ENCODE measurements at regions not wholly inside any gene's neighbourhood (a gene's known extent, or its start where the extent isn't known, plus 50 kb on each side); places are given as distances from the start of the nearest gene placed in this dataset.

GRCh38 chr21:43354026-43354420, 72.9 kb downstream of the SIK1 start:
- Histone ChIP-seq H3K4me3 (ENCODE audit: low read depth in 2 of 2, low read length in 1 of 2) (no peak overlapping the region), H3F3A (replicated peaks; ENCODE audit: insufficient read depth) (no peaks in the 10 kb centered on the region), H3K9me3 (no peaks in the 10 kb centered on the region), H3K27me3 (ENCODE audit: insufficient read depth) (no peaks in the 10 kb centered on the region), H3K4me1 (ENCODE audit: control insufficient read depth in 1 of 2, insufficient read depth in 2 of 2, low read depth in 1 of 2, low read length in 1 of 2) (peaks cover 0 to 14% of the 10 kb centered on the region in 2 experiments; a peak in 1 of 4 replicates), H3K79me2 (ENCODE audit: insufficient read depth) (no peaks in the 10 kb centered on the region), H3K36me3 (replicated peaks in 1 of 2; ENCODE audit: control insufficient read depth in 1 of 2, insufficient read depth in 2 of 2, low read length in 1 of 2) (no peaks in the 10 kb centered on the region), H4K20me1 (ENCODE audit: insufficient read depth) (no peaks in the 10 kb centered on the region), H2AFZ (ENCODE audit: low read depth) (no peak overlapping the region), H3K27ac (ENCODE audit: low read depth in 2 of 2, low read length in 1 of 2) (no peak overlapping the region), H3K9ac (no peak overlapping the region), H3K4me2 (no peak overlapping the region), H3K9me2 (no peaks in the 10 kb centered on the region)
- no peak for TF ChIP-seq FOXM1 (IDR thresholded peaks at IDR 0.05; ENCODE audit: low read depth)
- TF ChIP-seq ZBTB33 (IDR thresholded peaks at IDR 0.05; ENCODE audit: borderline replicate concordance, low read depth), result no peak
- TF ChIP-seq EZH2phosphoT487 (IDR thresholded peaks at IDR 0.05; ENCODE audit: borderline replicate concordance, low read depth), result no peak
- no peak for TF ChIP-seq TAF1 (IDR thresholded peaks at IDR 0.05; ENCODE audit: borderline replicate concordance, low read depth, low read length)
- TF ChIP-seq NFIC (IDR thresholded peaks at IDR 0.05; ENCODE audit: borderline replicate concordance), result no peak
- no peak for TF ChIP-seq MXI1 (IDR thresholded peaks at IDR 0.05; ENCODE audit: low read depth, low read length)
- TF ChIP-seq RAD21 (IDR thresholded peaks at IDR 0.05; ENCODE audit: low read length), result no peak
- TF ChIP-seq USF2 (IDR thresholded peaks at IDR 0.05; ENCODE audit: borderline replicate concordance, low read depth, low read length), result no peak
- TF ChIP-seq MAX (IDR thresholded peaks at IDR 0.05; ENCODE audit: low read depth), result no peak
- no peak for TF ChIP-seq GABPA (IDR thresholded peaks at IDR 0.05; ENCODE audit: low read depth)
- TF ChIP-seq PBX3 (IDR thresholded peaks at IDR 0.05), result no peak
- no peak for TF ChIP-seq CHD2 (IDR thresholded peaks at IDR 0.05; ENCODE audit: low read length, partially characterized antibody)
- no peak for TF ChIP-seq FOSL2 (IDR thresholded peaks at IDR 0.05; ENCODE audit: borderline replicate concordance, low read depth)
- no peak for TF ChIP-seq RFX5 (IDR thresholded peaks at IDR 0.05; ENCODE audit: low read length)
- no peak for TF ChIP-seq ELF1 (IDR thresholded peaks at IDR 0.05)
- no peak for TF ChIP-seq SMC3 (IDR thresholded peaks at IDR 0.05; ENCODE audit: low read depth, low read length)
- DNase-seq, result no peak
- CTCF ChIA-PET, result interaction anchor here (0.6 kb wide), 1 partner anchor 83 kb away, joined by 3 read pairs; no protein-coding TSS in a partner anchor
- POLR2A ChIA-PET, result no interaction called here
- 80% methylated on average over 2 of the region's 14 CpGs for WGBS (ENCODE audit: low lambda C conversion rate)

Measured in SK-N-SH (cell line).